GM23338 (cell line): ENCODE measurements at regions not wholly inside any gene's neighbourhood (a gene's known extent, or its start where the extent isn't known, plus 50 kb on each side); places are given as distances from the start of the nearest gene placed in this dataset.

Source experiments
- ATAC-seq: fragments of 200-7000 bp; cut with Tn5 transposase; 3 replicates; pipeline ENCODE4 v1.9.1; 2020
- DNase-seq: peaks from one replicate; pipeline ENCODE4 v3.0.0-alpha.2; 2015; ENCODE audit warnings: low spot score
- H2AFZ ChIP-seq: fragments of 200-600 bp; sonication (generic); 2 replicates; pipeline ENCODE4 v1.8.0; 2016; ENCODE audit warnings: antibody characterized with exemption, mild to moderate bottlenecking, moderate library complexity
- H3F3A ChIP-seq: fragments of 200-600 bp; sonication (generic); replicated peaks from 2 replicates; pipeline ENCODE4 v1.8.0; 2017; ENCODE audit warnings: antibody characterized with exemption, mixed run types, low read depth
- H3K27ac ChIP-seq: fragments of 200-600 bp; sonication (generic); 2 replicates; pipeline ENCODE4 v1.6.1; 2016; ENCODE audit warnings: low read depth
- H3K27me3 ChIP-seq: fragments of 200-600 bp; sonication (generic); 2 replicates; pipeline ENCODE4 v1.8.0; 2016; ENCODE audit warnings: mild to moderate bottlenecking, mixed run types, moderate library complexity; ENCODE audit not compliant: insufficient read depth
- H3K36me3 ChIP-seq: fragments of 200-600 bp; sonication (generic); 2 replicates; pipeline ENCODE4 v1.8.0; 2016; ENCODE audit warnings: mild to moderate bottlenecking; ENCODE audit not compliant: insufficient read depth
- H3K4me1 ChIP-seq: fragments of 200-600 bp; sonication (generic); 2 replicates; pipeline ENCODE4 v1.8.0; 2016; ENCODE audit warnings: mild to moderate bottlenecking, moderate library complexity; ENCODE audit not compliant: insufficient read depth
- H3K4me2 ChIP-seq: fragments of 200-600 bp; sonication (generic); 2 replicates; pipeline ENCODE4 v1.7.1; 2017; ENCODE audit warnings: mixed run types
- H3K4me3 ChIP-seq: fragments of 200-600 bp; sonication (generic); 2 replicates; pipeline ENCODE4 v1.6.1; 2016; ENCODE audit warnings: mixed run types
- H3K79me2 ChIP-seq: fragments of 200-600 bp; sonication (generic); replicated peaks from 2 replicates; pipeline ENCODE4 v1.8.0; 2017; ENCODE audit warnings: mild to moderate bottlenecking; ENCODE audit not compliant: insufficient read depth
- H3K9me2 ChIP-seq: fragments of 200-600 bp; sonication (generic); 2 replicates; pipeline ENCODE4 v1.8.0; 2017; ENCODE audit not compliant: insufficient read depth
- H4K20me1 ChIP-seq: fragments of 200-600 bp; sonication (generic); replicated peaks from 2 replicates; pipeline ENCODE4 v1.8.0; 2017; ENCODE audit warnings: mild to moderate bottlenecking; ENCODE audit not compliant: insufficient read depth
- H3K27ac Mint-ChIP-seq: 2 replicates; pipeline ENCODE4 v1.8.0; 2020; ENCODE audit warnings: inconsistent platforms, mild to moderate bottlenecking, moderate library complexity, mixed read lengths
- H3K27me3 Mint-ChIP-seq: 3 replicates; pipeline ENCODE4 v1.8.0; 2022; ENCODE audit warnings: low read depth, mild to moderate bottlenecking, moderate library complexity, mixed read lengths, inconsistent platforms; ENCODE audit not compliant: insufficient read depth, poor library complexity
- H3K36me3 Mint-ChIP-seq: 3 replicates; pipeline ENCODE4 v1.8.0; 2021; ENCODE audit warnings: low read depth, mild to moderate bottlenecking, inconsistent platforms, moderate library complexity, mixed read lengths
- H3K4me1 Mint-ChIP-seq: 3 replicates; pipeline ENCODE4 v1.8.0; 2020; ENCODE audit warnings: mild to moderate bottlenecking, inconsistent platforms, mixed read lengths
- H3K4me3 Mint-ChIP-seq: 3 replicates; pipeline ENCODE4 v1.8.0; 2021; ENCODE audit warnings: moderate library complexity, mild to moderate bottlenecking, inconsistent platforms, mixed read lengths
- H3K9me3 Mint-ChIP-seq: 3 replicates; pipeline ENCODE4 v1.8.0; 2020; ENCODE audit warnings: moderate library complexity, mild to moderate bottlenecking, inconsistent platforms, mixed read lengths
- CREB1 ChIP-seq: fragments of 250-450 bp; sonication (Bioruptor Pico); IDR thresholded peaks from 2 replicates; pipeline ENCODE4 v1.5.0; 2020; ENCODE audit warnings: low read depth, mild to moderate bottlenecking, moderate library complexity
- EZH2 ChIP-seq: fragments of 200-600 bp; sonication (generic); IDR thresholded peaks from one replicate; pipeline ENCODE4 v1.8.0; 2017; ENCODE audit warnings: antibody characterized with exemption, mild to moderate bottlenecking, low read depth; ENCODE audit not compliant: unreplicated experiment
- EZH2phosphoT487 ChIP-seq: fragments of 200-600 bp; sonication (generic); IDR thresholded peaks from one replicate; pipeline ENCODE4 v1.8.1; 2018; ENCODE audit warnings: antibody characterized with exemption; ENCODE audit not compliant: unreplicated experiment
- JUNB ChIP-seq: IDR thresholded peaks from one replicate; pipeline ENCODE4 v1.6.1; 2016; ENCODE audit warnings: antibody characterized with exemption; ENCODE audit not compliant: unreplicated experiment
- NANOG ChIP-seq: IDR thresholded peaks from 2 replicates; pipeline ENCODE4 v1.6.1; 2016; ENCODE audit warnings: antibody characterized with exemption, borderline replicate concordance
- POLR2AphosphoS5 ChIP-seq: IDR thresholded peaks from 2 replicates; pipeline ENCODE4 v1.6.1; 2016; ENCODE audit warnings: antibody characterized with exemption, low read depth
- STAT1 ChIP-seq: IDR thresholded peaks from one replicate; pipeline ENCODE4 v1.6.1; 2016; ENCODE audit warnings: antibody characterized with exemption; ENCODE audit not compliant: unreplicated experiment
- ZNF114 ChIP-seq: fragments of 250-450 bp; sonication (Bioruptor Pico); IDR thresholded peaks from 2 replicates; pipeline ENCODE4 v1.5.0; 2020; ENCODE audit warnings: mild to moderate bottlenecking, moderate library complexity
- ZNF331 ChIP-seq: fragments of 250-450 bp; sonication (Bioruptor Pico); IDR thresholded peaks from 2 replicates; pipeline ENCODE4 v1.5.0; 2020; ENCODE audit warnings: low read depth, mild to moderate bottlenecking, moderate library complexity
- TF ChIP-seq, protein P1 (sequence below): IDR thresholded peaks from 2 replicates; pipeline ENCODE4 v1.6.1; 2016; ENCODE audit warnings: antibody characterized with exemption
- TF ChIP-seq, protein P2 (sequence below), 2 experiments: fragments of 200-600 bp in 1 of 2; sonication (generic) in 1 of 2; conservative IDR thresholded peaks; 2 replicates each; pipeline versions ENCODE4 v1.5.1 to v1.6.1; 2016 to 2017; ENCODE audit warnings: antibody characterized with exemption in 2 of 2, low read depth in 2 of 2, mild to moderate bottlenecking in 2 of 2, moderate library complexity in 1 of 2
- TF ChIP-seq, protein P3 (sequence below): IDR thresholded peaks from one replicate; pipeline ENCODE4 v1.6.1; 2018; ENCODE audit warnings: antibody characterized with exemption; ENCODE audit not compliant: unreplicated experiment
- TF ChIP-seq, protein P4 (sequence below): fragments of 250-450 bp; sonication (Bioruptor Pico); IDR thresholded peaks from 2 replicates; pipeline ENCODE4 v1.5.0; 2020; ENCODE audit warnings: mild to moderate bottlenecking, moderate library complexity

DNA sequence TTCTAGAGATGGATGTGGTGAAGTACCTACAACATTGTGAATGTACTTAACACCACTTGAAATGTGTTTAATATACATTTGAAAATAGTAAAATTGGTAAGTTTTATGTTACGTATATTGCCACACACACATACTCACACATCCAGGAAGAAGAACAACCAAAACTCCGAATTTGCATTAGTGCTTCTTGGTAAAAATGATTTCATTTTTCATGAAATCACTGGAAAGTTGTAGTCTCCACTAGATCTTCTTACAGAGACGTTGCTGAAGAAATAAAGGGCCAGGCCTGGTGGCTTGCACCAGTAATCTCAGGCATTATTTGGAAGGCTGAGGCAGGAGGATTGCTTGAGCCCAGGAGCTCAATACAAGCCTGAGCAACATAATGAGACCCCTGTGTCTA lies 118.6 kb upstream of the ZNF608 start:
- DNase-seq, result no peak
- TF ChIP-seq, protein P1, sequence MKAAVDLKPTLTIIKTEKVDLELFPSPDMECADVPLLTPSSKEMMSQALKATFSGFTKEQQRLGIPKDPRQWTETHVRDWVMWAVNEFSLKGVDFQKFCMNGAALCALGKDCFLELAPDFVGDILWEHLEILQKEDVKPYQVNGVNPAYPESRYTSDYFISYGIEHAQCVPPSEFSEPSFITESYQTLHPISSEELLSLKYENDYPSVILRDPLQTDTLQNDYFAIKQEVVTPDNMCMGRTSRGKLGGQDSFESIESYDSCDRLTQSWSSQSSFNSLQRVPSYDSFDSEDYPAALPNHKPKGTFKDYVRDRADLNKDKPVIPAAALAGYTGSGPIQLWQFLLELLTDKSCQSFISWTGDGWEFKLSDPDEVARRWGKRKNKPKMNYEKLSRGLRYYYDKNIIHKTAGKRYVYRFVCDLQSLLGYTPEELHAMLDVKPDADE, result no peak
- TF ChIP-seq POLR2AphosphoS5, result no peak
- TF ChIP-seq NANOG, result no peak
- TF ChIP-seq ZNF331, result no peak
- TF ChIP-seq, protein P2, sequence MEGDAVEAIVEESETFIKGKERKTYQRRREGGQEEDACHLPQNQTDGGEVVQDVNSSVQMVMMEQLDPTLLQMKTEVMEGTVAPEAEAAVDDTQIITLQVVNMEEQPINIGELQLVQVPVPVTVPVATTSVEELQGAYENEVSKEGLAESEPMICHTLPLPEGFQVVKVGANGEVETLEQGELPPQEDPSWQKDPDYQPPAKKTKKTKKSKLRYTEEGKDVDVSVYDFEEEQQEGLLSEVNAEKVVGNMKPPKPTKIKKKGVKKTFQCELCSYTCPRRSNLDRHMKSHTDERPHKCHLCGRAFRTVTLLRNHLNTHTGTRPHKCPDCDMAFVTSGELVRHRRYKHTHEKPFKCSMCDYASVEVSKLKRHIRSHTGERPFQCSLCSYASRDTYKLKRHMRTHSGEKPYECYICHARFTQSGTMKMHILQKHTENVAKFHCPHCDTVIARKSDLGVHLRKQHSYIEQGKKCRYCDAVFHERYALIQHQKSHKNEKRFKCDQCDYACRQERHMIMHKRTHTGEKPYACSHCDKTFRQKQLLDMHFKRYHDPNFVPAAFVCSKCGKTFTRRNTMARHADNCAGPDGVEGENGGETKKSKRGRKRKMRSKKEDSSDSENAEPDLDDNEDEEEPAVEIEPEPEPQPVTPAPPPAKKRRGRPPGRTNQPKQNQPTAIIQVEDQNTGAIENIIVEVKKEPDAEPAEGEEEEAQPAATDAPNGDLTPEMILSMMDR (conservative IDR thresholded peaks at IDR 0.05; ENCODE audit: low read depth in 2 of 2), result no peak
- TF ChIP-seq CREB1, result no peak
- no peak for TF ChIP-seq EZH2phosphoT487
- TF ChIP-seq, protein P3, sequence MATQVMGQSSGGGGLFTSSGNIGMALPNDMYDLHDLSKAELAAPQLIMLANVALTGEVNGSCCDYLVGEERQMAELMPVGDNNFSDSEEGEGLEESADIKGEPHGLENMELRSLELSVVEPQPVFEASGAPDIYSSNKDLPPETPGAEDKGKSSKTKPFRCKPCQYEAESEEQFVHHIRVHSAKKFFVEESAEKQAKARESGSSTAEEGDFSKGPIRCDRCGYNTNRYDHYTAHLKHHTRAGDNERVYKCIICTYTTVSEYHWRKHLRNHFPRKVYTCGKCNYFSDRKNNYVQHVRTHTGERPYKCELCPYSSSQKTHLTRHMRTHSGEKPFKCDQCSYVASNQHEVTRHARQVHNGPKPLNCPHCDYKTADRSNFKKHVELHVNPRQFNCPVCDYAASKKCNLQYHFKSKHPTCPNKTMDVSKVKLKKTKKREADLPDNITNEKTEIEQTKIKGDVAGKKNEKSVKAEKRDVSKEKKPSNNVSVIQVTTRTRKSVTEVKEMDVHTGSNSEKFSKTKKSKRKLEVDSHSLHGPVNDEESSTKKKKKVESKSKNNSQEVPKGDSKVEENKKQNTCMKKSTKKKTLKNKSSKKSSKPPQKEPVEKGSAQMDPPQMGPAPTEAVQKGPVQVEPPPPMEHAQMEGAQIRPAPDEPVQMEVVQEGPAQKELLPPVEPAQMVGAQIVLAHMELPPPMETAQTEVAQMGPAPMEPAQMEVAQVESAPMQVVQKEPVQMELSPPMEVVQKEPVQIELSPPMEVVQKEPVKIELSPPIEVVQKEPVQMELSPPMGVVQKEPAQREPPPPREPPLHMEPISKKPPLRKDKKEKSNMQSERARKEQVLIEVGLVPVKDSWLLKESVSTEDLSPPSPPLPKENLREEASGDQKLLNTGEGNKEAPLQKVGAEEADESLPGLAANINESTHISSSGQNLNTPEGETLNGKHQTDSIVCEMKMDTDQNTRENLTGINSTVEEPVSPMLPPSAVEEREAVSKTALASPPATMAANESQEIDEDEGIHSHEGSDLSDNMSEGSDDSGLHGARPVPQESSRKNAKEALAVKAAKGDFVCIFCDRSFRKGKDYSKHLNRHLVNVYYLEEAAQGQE, result no peak
- TF ChIP-seq, protein P4, sequence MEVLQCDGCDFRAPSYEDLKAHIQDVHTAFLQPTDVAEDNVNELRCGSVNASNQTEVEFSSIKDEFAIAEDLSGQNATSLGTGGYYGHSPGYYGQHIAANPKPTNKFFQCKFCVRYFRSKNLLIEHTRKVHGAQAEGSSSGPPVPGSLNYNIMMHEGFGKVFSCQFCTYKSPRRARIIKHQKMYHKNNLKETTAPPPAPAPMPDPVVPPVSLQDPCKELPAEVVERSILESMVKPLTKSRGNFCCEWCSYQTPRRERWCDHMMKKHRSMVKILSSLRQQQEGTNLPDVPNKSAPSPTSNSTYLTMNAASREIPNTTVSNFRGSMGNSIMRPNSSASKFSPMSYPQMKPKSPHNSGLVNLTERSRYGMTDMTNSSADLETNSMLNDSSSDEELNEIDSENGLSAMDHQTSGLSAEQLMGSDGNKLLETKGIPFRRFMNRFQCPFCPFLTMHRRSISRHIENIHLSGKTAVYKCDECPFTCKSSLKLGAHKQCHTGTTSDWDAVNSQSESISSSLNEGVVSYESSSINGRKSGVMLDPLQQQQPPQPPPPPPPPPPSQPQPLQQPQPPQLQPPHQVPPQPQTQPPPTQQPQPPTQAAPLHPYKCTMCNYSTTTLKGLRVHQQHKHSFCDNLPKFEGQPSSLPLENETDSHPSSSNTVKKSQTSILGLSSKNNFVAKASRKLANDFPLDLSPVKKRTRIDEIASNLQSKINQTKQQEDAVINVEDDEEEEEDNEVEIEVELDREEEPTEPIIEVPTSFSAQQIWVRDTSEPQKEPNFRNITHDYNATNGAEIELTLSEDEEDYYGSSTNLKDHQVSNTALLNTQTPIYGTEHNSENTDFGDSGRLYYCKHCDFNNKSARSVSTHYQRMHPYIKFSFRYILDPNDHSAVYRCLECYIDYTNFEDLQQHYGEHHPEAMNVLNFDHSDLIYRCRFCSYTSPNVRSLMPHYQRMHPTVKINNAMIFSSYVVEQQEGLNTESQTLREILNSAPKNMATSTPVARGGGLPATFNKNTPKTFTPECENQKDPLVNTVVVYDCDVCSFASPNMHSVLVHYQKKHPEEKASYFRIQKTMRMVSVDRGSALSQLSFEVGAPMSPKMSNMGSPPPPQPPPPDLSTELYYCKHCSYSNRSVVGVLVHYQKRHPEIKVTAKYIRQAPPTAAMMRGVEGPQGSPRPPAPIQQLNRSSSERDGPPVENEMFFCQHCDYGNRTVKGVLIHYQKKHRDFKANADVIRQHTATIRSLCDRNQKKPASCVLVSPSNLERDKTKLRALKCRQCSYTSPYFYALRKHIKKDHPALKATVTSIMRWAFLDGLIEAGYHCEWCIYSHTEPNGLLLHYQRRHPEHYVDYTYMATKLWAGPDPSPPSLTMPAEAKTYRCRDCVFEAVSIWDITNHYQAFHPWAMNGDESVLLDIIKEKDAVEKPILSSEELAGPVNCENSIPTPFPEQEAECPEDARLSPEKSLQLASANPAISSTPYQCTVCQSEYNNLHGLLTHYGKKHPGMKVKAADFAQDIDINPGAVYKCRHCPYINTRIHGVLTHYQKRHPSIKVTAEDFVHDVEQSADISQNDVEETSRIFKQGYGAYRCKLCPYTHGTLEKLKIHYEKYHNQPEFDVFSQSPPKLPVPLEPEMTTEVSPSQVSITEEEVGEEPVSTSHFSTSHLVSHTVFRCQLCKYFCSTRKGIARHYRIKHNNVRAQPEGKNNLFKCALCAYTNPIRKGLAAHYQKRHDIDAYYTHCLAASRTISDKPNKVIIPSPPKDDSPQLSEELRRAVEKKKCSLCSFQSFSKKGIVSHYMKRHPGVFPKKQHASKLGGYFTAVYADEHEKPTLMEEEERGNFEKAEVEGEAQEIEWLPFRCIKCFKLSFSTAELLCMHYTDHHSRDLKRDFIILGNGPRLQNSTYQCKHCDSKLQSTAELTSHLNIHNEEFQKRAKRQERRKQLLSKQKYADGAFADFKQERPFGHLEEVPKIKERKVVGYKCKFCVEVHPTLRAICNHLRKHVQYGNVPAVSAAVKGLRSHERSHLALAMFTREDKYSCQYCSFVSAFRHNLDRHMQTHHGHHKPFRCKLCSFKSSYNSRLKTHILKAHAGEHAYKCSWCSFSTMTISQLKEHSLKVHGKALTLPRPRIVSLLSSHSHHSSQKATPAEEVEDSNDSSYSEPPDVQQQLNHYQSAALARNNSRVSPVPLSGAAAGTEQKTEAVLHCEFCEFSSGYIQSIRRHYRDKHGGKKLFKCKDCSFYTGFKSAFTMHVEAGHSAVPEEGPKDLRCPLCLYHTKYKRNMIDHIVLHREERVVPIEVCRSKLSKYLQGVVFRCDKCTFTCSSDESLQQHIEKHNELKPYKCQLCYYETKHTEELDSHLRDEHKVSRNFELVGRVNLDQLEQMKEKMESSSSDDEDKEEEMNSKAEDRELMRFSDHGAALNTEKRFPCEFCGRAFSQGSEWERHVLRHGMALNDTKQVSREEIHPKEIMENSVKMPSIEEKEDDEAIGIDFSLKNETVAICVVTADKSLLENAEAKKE, result no peak
- TF ChIP-seq ZNF114 (CRISPR knock-in tag), result no peak
- no peak for TF ChIP-seq STAT1
- TF ChIP-seq JUNB, result no peak
- TF ChIP-seq EZH2, result no peak
- Histone ChIP-seq H3K4me2 (no peak overlapping the region), H3K27ac (no peak overlapping the region), H3K27me3 (no peaks in the 10 kb centered on the region), H4K20me1 (no peaks in the 10 kb centered on the region), H3K4me1 (peaks cover 15% of the 10 kb centered on the region), H3K36me3 (no peaks in the 10 kb centered on the region), H3K4me3 (no peak overlapping the region), H2AFZ (no peak overlapping the region), H3F3A (no peaks in the 10 kb centered on the region), H3K9me2 (0 out of 2 replicates have a peak, but pooled peaks cover 3% of the 10 kb centered on the region), H3K79me2 (no peaks in the 10 kb centered on the region)
- H3K9me3 Mint-ChIP-seq, result peaks cover 7% of the 10 kb centered on the region; the same call in 2 of the 3 replicates
- no peaks in the 10 kb centered on the region for H3K27me3 Mint-ChIP-seq
- peaks cover 16% of the 10 kb centered on the region for H3K4me1 Mint-ChIP-seq
- no peak for ATAC-seq
- H3K27ac Mint-ChIP-seq, result no peak overlapping the region
- no peak overlapping the region for H3K4me3 Mint-ChIP-seq
- no peaks in the 10 kb centered on the region; the same call in 2 of the 3 replicates for H3K36me3 Mint-ChIP-seq
